ENCODE measurements at regions not wholly inside any gene's neighbourhood (a gene's known extent, or its start where the extent isn't known, plus 50 kb on each side); places are given as distances from the start of the nearest gene placed in this dataset.
A peak's percentile ranks its signal among the peaks of the same experiment; 100 is the strongest.
"Not testable (repeated sequence)": the region's sequence is repeated elsewhere in the genome, so short reads cannot be mapped to it uniquely, and the experiment has no call there.

DNA sequence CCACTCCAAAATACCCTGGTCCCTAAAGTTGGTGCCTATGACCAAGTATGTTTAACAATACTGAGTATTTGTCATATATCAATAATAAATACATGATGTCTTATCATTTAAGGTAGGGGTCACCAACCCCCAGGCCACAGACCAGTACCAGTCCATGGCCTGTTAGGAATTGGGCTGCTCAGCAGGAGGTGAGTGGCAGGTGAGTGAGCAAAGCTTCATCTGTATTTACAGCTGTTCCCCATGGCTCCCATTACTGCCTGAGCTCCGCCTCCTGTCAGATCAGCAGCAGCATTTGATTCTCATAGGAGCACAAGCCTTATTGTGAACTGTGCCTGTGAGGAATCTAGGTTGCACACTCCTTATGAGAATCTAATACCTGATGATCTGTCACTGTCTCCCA lies 126.2 kb downstream of the HNRNPD start:
- DNase-seq (ENCODE audit: low read depth), result no peak

DNA sequence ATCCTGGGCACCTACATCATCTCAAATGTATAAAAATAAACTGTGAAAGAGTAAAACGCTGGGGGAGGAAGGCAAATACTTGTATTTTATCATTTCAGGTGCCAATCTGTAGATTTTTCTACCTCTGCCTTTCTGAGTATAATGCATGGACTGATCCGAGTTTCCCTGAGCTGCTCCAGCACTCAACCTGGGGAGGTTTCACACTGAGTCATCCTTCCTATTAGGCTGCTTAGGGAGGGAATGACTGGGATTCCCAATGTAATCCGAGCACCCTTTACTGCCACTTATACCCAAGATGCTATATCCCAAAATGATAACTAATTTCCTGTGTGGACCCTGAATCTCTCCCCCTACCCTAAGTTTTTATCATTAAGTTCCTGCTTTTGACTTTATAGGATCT lies 126.6 kb downstream of the HNRNPD start:
- DNase-seq (ENCODE audit: low read depth), result no peak

DNA sequence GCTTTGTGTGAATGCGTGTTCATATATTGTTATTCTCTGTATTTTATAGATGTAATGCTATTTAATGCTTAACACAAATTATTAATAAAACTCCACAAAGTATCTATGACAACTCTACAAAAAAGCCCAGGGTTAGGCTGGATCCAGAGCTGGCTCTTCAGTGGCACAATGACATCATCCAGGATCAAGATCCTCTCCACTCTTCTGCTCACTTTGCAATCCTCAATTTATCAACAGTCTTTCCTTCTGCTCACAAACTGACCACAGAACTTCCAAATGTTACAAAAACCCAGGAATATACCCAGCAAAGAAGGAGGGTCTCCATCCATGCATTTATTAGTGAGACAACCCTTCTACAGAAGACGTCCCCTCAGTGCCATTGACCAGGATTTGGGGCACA lies 132.3 kb downstream of the HNRNPD start:
- no peak for DNase-seq (ENCODE audit: low read depth)

DNA sequence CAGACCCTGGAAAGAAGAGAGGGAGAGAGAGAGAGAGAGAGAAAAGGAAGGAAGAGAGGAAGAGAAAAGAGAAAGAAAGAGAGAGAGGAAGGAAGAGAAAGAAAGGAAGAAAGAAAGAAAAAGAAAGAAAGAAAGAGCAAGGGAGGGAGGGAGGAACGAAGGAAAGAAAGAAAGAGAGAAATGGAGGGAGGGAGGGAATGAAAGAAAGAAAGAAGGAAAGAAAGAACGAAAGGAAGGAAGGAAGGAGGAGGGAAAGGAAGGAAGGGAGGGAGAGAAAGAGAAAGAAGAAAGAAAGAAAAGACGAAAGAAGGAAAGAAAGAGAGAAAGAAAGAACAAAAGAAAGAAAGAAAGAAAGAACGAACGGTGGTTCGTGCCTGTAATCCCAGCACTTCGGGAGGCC lies 133.4 kb downstream of the HNRNPD start:
- DNase-seq (ENCODE audit: low read depth), result no peak

GRCh38 chr4:82237142-82237541 lies 136.6 kb downstream of the HNRNPD start:
- DNase-seq (ENCODE audit: low read depth), result not testable (repeated sequence)

- no peak for DNase-seq (ENCODE audit: low read depth)
These were observed 138.4 kb downstream of the HNRNPD start for GRCh38 chr4:82235346-82235745.

DNA sequence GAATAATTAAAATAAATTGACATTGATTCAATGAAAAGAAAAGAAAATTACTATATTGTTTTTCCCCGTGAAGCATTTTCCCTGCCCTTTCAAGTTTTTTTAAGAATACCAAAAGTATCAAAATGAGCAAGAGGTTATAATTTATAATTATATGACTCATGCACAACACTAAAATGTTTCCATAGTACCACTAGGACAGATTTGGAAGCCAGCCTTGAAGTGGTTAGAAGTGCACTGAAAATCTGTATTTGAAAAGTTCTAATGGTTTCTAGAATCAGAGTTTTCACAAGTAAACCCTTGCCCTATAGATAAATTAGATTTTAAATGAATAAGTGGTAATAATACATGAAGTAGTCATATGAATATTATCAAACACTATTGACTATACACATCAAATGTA lies 140.9 kb downstream of the HNRNPD start:
- no peak for DNase-seq (ENCODE audit: low read depth)

DNA sequence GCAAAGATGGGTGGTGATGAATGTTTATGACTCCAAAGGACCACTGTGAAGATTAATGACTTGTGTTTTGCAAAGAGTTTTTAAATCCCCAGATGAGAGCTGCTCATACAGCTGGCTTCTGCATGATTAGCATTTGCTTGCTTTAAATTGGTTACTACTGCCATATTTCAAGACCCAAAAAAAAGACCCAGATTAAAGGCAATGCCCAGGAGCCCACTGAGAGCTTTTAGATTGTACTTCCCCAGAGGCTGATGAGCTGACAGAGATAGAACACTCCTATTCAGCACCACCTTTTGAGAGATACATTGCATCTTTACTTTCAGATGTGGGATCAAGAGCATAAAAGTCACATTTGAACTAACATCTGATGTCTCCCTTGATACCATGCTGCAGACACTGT lies 142.0 kb downstream of the HNRNPD start:
- no peak for DNase-seq (ENCODE audit: low read depth)

DNA sequence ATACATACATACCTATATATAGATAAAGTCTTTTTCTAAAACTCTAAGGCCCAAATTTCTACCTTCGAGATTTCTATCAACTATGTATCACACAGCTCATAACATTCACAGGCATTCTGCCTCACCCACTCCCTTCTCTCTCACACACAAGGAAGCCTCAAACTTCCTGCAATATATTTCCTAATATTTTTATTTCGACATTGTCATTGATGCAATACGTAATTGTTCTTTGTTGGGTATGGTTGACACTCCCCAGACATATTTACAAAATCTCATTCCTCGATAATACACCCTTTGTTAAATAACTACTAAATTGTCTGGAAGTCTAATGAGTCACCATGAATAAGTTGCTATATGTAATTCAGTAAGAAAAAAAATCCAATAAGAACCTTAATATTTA lies 143.5 kb downstream of the HNRNPD start:
- DNase-seq (ENCODE audit: low read depth), result peak; percentile 1

- DNase-seq (ENCODE audit: low read depth), result no peak
These were observed 148.8 kb downstream of the HNRNPD start for GRCh38 chr4:82225030-82225429.

DNA sequence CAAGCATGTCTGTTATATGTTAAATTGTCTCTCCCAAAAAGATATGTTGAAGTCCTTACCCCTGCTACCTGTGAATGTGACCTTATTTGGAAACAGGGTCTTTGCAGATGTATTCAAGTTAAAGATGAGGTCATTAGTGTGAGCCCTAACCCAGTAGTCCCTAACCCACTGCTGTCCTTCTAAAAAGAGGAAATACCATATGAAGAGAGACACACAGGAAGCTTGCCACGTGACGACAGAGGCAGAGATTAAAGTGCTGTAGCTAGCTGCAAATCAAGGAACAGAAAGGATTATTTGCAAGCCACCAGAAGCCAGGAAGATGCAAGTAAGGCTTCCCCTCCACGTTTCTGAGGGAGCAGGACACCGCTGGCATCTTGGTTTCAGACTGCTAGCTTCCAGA lies 150.1 kb downstream of the HNRNPD start:
- DNase-seq (ENCODE audit: low read depth), result no peak

- no peak for DNase-seq (ENCODE audit: low read depth)
These were observed 154.4 kb downstream of the HNRNPD start for GRCh38 chr4:82219346-82219745.

DNA sequence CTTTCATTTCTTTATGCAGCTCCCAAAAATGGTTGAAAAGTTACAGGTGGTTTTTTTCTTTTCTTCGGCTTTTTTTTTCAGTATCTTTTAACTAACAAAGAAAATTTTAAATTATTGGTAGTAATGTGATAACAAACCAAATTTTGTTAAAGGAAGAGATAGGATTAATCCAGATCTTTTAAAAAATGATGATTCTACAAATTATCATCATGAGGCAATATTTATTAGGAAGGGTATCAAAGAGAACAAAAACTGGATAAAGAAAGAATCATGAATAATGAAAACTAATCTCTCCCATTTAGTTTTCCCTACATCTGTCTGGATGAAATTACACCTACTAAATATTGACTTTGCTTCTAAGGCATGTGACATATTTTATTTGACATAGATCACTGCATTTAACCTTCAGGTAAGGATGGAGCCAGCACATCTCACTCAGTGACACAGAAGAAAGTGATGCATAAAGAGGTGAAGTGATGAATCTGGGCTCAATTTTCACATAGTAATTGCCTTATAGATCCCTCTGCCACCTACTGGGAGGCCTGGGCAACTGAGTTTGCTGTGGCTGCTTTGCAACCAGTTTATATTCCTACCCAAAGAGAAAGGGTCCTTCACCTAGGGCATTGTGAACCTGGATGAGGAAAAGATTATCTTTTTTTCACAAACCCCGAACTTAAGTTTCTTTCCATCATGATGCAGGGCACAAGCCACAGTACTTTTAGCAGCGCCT lies 155.6 kb downstream of the HNRNPD start:
- peak; percentile 13 for DNase-seq (ENCODE audit: low read depth)

- no peak for DNase-seq (ENCODE audit: low read depth)
These were observed 157.6 kb downstream of the HNRNPD start for GRCh38 chr4:82216219-82216618.

- no peak for DNase-seq (ENCODE audit: low read depth)
These were observed 158.0 kb downstream of the HNRNPD start for GRCh38 chr4:82215800-82216199.

DNA sequence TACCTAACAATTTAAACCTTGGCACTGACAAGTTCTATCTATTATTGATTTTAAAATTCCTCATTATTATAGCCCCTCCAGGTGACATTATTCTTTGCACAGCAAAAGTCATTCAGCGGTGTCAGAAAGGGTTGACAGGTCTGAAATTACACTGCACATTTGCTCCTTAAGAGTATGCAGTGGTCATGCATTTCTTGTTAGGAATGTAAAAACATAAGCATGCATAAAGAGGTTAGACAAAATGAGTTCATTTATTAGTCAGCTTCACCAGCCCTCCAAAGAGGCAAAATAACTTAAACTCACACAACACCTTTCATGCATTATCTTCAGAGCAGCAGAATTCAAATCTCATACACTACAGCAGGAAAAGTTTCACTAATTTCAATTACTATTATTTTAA lies 158.8 kb downstream of the HNRNPD start:
- DNase-seq (ENCODE audit: low read depth), result no peak

GRCh38 chr4:82213485-82214417 lies 160.0 kb downstream of the HNRNPD start:
- DNase-seq (ENCODE audit: low read depth), result no peak

- peak; percentile 59 for DNase-seq (ENCODE audit: low read depth)
These were observed 171.8 kb downstream of the HNRNPD start for GRCh38 chr4:82201805-82202641.

DNA sequence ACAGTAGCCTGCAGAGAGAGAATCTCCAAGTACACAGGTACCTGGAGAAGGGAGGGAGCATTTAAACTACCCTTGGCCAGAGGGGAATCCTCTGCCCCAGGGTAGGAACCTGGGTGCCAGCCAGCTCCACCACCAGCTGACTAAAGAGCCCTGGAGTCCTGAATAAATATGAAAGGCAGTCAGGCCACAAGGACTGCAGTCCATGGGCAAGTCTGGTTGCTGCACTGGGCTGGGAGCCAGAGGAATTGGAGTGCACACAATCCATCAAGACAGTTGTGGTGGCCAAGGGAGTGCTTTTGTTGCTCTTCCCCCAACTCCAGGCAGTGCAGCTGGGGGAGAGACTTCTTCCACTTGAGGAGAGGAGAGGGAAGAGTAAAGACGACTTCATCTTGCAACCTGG lies 172.5 kb downstream of the HNRNPD start:
- DNase-seq (ENCODE audit: low read depth), result no peak

GRCh38 chr4:82200046-82200445 lies 173.7 kb downstream of the HNRNPD start:
- no peak for DNase-seq (ENCODE audit: low read depth)

DNA sequence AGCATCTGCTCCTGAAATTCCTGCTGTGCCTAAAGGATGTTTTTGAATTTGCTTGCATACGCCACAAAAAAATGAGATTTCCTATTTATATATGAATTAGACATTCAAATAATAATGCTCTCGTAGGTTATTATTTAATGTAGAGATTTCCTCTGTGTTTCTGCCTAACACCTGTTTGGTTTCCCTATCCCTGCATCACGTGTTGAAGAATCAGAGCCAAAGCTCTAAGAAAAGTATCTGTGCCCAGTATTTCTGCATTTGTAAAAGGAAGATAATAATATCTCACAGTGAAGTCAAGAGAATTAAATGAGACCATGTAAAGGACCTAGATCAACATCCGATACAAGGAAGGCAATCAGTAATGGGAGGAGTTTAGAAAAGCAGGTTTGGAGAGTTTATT lies 179.5 kb downstream of the HNRNPD start:
- no peak for DNase-seq (ENCODE audit: low read depth)

GRCh38 chr4:82192017-82192673 lies 181.6 kb downstream of the HNRNPD start:
- no peak for DNase-seq (ENCODE audit: low read depth)

All from ELR (cell line).